DMS53 treated with DMSO at 0.1 percent for 48 hours (cell line): ENCODE measurements at regions not wholly inside any gene's neighbourhood (a gene's known extent, or its start where the extent isn't known, plus 50 kb on each side); places are given as distances from the start of the nearest gene placed in this dataset.
"Not testable (repeated sequence)": the region's sequence is repeated elsewhere in the genome, so short reads cannot be mapped to it uniquely, and the experiment has no call there.

Source experiments
- DNase-seq: peaks from one replicate; lab custom pipeline; 2025; ENCODE audit not compliant: unreplicated experiment; lab: John Stamatoyannopoulos, UW

DNA sequence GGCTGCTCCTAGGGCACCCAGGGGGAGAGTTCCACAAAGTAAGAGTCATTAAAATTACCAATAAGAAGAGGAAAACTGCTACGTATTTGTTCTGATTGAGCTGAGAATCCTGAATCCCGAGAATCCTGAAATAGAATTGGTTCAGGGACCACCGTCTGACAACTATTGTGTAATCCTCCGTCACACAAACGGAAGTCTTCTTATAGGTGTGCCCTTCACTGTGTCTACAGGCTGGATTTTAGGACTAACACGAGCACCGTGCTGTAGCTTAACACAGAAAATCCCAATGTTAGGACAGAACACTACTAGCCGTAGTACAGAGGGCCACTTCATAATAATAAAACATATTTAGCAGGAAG, 50.6 kb upstream of the RNF182 start:
- peak; percentile 82 for DNase-seq

DNA sequence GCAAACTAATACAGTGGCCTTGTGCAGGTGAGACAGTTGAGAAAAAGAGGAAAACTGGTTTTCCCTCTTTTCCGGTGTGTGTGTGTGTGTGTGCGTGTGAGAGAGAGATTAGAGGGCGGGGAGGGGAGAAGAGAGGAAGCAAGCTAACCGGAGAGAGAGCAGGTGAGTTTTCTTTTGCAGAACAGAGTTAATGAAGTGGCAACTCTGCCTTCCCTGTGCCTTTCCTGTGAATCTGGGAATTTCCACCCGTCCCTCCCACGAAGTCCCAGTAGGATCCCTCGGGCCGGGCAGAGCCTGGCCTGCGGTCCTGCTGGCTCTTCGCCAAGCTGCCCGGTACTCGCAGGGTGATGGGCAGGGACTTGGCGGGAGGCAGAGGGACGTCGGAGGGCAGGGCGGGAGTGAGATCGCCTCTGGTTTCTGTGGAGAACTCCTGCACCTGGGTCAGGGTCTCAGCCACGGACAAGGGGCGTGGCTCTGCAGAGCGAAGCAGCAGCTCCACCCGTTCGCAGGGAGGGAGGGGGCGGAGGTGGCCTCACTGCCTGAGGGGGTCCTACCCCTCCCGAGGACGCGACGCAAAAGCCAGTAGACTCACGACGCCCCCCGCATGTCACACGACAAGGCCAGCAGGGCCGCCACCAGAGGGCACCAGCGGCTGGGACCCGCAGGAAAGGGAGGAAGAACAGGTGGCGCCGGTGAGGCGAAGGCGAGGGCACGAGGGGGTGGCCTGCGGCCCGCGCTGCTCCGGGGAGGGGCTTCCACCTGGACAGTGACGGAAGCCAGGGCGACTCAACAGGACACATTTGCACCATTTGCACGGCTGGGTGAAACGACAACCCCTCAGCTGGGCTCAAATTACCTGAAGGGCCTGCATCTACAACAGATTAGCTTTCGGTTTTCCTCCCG, 51.2 kb upstream of the RNF182 start:
- peak; percentile 91 for DNase-seq

GRCh38 chr6:13872681-13873080, 52.1 kb upstream of the RNF182 start:
- no peak for DNase-seq

GRCh38 chr6:13872006-13872405, 52.7 kb upstream of the RNF182 start:
- not testable (repeated sequence) for DNase-seq

DNA sequence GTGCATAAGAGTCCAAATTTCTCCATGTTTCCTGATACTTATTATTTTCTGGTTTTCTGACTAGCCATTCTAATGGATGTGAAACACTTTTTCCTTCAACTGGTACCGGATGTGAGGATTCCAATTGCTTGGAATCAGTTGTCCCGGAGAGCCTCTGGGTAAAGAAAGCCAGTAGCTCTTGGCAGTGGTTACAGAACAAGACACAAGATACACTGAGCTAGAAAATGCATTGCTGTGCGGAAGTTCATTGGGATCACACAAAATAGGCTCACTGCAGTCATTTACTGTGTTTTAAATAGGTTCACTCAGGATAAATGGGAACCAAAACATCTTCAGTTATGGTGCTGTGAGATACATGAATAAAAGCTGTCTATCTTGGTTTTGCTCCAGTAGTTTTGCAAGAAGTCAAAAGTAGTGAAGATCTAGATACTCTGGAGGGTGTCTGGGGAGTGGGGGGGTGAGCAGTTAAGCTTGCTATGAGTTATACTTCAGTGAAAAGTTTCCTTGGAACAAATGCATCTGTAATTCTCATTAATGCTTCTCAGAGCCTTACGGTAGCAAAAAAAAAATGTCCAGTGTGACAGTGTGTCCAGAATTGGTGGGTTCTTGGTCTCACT, 54.4 kb upstream of the RNF182 start:
- no peak for DNase-seq

DNA sequence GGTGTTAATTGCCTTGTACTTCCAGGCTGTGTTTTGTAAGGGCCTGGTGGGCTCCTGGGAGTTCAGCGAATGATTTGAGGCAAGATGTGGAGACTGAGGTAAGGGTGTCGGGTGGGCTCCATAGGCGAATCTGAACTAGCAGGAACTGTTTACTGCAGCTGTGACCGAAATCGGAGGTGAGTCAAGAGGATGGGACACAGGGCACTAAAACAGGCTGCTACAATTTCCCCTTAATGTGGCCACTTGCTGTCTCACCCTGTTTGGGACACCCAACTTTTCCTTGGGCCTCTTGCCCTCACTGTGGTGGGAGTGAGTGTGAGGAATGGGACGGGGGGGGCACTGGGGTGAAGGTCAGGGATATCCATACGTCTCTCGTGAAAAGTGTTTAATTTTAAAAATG, 53.9 kb upstream of the MCUR1 start:
- DNase-seq, result no peak

GRCh38 chr6:13866301-13866700, 51.9 kb upstream of the MCUR1 start:
- DNase-seq, result no peak

DNA sequence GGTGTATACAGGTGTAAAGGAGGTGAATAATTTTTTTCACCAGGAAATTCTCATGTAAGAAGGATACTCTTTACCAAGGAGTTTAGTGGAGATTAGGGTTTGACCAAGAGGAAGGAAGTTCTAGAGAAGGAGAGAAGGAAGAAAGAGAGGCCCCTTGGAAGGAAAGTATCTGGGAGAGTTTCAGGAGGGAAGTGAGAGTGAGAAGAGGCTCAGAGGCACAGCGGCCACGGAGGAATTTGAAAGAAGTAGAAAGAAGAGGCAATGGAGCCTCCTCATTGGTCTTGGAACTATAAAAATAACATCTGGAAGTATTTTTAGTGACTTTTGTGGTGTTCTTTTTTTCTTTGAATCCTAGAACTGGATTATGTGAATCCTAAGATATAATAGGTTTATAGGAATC, 50.8 kb upstream of the MCUR1 start:
- no peak for DNase-seq

DNA sequence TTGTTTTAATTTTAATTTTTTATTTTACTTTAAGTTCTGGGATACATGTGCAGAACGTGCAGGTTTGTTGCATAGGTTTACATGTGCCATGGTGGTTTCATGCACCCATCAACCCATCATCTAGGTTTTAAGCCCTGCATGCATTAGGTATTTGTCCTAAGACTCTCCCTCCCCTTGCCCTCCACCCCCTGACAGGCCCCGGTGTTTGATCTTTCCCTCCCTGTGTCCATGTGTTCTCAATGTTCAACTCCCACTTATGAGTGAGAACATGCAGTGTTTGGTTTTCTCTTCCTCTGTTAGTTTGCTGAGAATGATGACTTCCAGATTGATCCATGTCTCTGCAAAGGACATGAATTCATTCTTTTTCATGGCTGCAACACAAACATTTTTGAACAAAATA, 50.3 kb upstream of the MCUR1 start:
- not testable (repeated sequence) for DNase-seq
